PC-3 (cell line): ENCODE measurements at regions not wholly inside any gene's neighbourhood (a gene's known extent, or its start where the extent isn't known, plus 50 kb on each side); places are given as distances from the start of the nearest gene placed in this dataset.

Source experiments
- ATAC-seq: fragments of 200-7000 bp; cut with Tn5 transposase; 2 replicates; pipeline ENCODE4 v1.9.1; 2020; ENCODE audit warnings: mild to moderate bottlenecking, moderate library complexity
- BruUV-seq: library from RNA; stranded (reverse); fragments of 400-500 nt; replicated peaks from 2 replicates; lab custom pipeline; 2021; lab: Mats Ljungman, UMichigan
- CTCF ChIA-PET: fragments of 300-600 bp; sonication (Branson Sonifier 250); formaldehyde crosslinking; loops from one replicate; lab custom pipeline; 2022; ENCODE audit warnings: antibody characterized with exemption; lab: Charles Lee
- POLR2A ChIA-PET: fragments of 300-600 bp; sonication (Branson Sonifier 250); formaldehyde crosslinking; loops from one replicate; lab custom pipeline; 2022; ENCODE audit warnings: antibody characterized with exemption; ENCODE audit not compliant: unreplicated experiment; lab: Charles Lee
- DNase-seq: peaks from one replicate; pipeline ENCODE4 v3.0.0-alpha.2; 2015
- H2AFZ ChIP-seq: fragments of 300-600 bp; sonication (generic); 2 replicates; pipeline ENCODE4 v1.6.0; 2016; ENCODE audit warnings: antibody characterized with exemption, low read length
- H3F3A ChIP-seq: fragments of 300-600 bp; sonication (generic); one replicate; pipeline ENCODE4 v1.6.0; 2017; ENCODE audit warnings: antibody characterized with exemption, low read length, control low read depth, mild to moderate bottlenecking; ENCODE audit not compliant: unreplicated experiment
- H3K27ac ChIP-seq: fragments of 300-600 bp; sonication (generic); 2 replicates; pipeline ENCODE4 v1.5.1; 2016; ENCODE audit warnings: mild to moderate bottlenecking, low read length
- H3K27me3 ChIP-seq: fragments of 300-600 bp; sonication (generic); 2 replicates; pipeline ENCODE4 v1.6.1; 2016; ENCODE audit warnings: low read length, mixed read lengths
- H3K36me3 ChIP-seq: fragments of 300-600 bp; sonication (generic); 2 replicates; pipeline ENCODE4 v1.6.1; 2016; ENCODE audit warnings: low read depth, mixed run types, low read length, mixed read lengths
- H3K4me1 ChIP-seq: fragments of 300-600 bp; sonication (generic); 2 replicates; pipeline ENCODE4 v1.5.1; 2016; ENCODE audit warnings: low read length; ENCODE audit not compliant: insufficient read depth
- H3K4me2 ChIP-seq: fragments of 300-600 bp; sonication (generic); 2 replicates; pipeline ENCODE4 v1.6.0; 2016; ENCODE audit warnings: low read length
- H3K4me3 ChIP-seq: fragments of 300-600 bp; sonication (generic); 2 replicates; pipeline ENCODE4 v1.5.1; 2016; ENCODE audit warnings: mild to moderate bottlenecking, low read length, mixed read lengths
- H3K79me2 ChIP-seq: fragments of 300-600 bp; sonication (generic); 2 replicates; pipeline ENCODE4 v1.6.1; 2017; ENCODE audit warnings: low read length, mixed read lengths
- H3K9ac ChIP-seq: fragments of 300-600 bp; sonication (generic); 2 replicates; pipeline ENCODE4 v1.6.0; 2016; ENCODE audit warnings: mild to moderate bottlenecking, low read length
- H3K9me2 ChIP-seq: fragments of 300-600 bp; sonication (generic); replicated peaks from 2 replicates; pipeline ENCODE4 v1.6.1; 2016; ENCODE audit warnings: mixed run types, low read length, mixed read lengths
- H3K9me3 ChIP-seq: fragments of 300-600 bp; sonication (generic); 2 replicates; pipeline ENCODE4 v1.6.1; 2016; ENCODE audit warnings: low read length, mixed read lengths
- H4K20me1 ChIP-seq: fragments of 300-600 bp; sonication (generic); 2 replicates; pipeline ENCODE4 v1.6.1; 2016; ENCODE audit warnings: low read length, mixed read lengths
- CTCF ChIP-seq: fragments of 300-600 bp; sonication (generic); conservative IDR thresholded peaks from 2 replicates; pipeline ENCODE4 v1.5.1; 2017; ENCODE audit warnings: antibody characterized with exemption, low read depth, mild to moderate bottlenecking, low read length
- EZH2 ChIP-seq: fragments of 300-600 bp; sonication (generic); IDR thresholded peaks from one replicate; pipeline ENCODE4 v1.6.1; 2017; ENCODE audit warnings: antibody characterized with exemption, mild to moderate bottlenecking, low read length; ENCODE audit not compliant: unreplicated experiment
- EZH2phosphoT487 ChIP-seq: fragments of 300-600 bp; sonication (generic); IDR thresholded peaks from 2 replicates; pipeline ENCODE4 v1.6.1; 2018; ENCODE audit warnings: mild to moderate bottlenecking, antibody characterized with exemption, low read length, borderline replicate concordance
- intact Hi-C: fragments of 100-400 bp; cut with micrococcal nuclease; formaldehyde crosslinking; loops from 2 replicates; pipeline ENCODE4 v1.9.0; 2023

GRCh38 chr2:164115806-164116205 is 380.0 kb upstream of the FIGN start:
- Histone ChIP-seq H3K36me3 (no peaks in the 10 kb centered on the region), H3K27ac (no peak overlapping the region), H4K20me1 (no peaks in the 10 kb centered on the region), H3K4me3 (no peak overlapping the region), H3K9ac (no peak overlapping the region), H2AFZ (no peak overlapping the region), H3K79me2 (no peaks in the 10 kb centered on the region), H3K9me2 (no peaks in the 10 kb centered on the region), H3F3A (no peaks in the 10 kb centered on the region), H3K27me3 (peaks cover 23% of the 10 kb centered on the region), H3K9me3 (no peaks in the 10 kb centered on the region), H3K4me2 (no peak overlapping the region), H3K4me1 (no peaks in the 10 kb centered on the region)
- DNase-seq, result no peak
- no TSS peak for BruUV-seq
- intact Hi-C loops, result no loop called here
- ChIA-PET CTCF (no interaction called here), POLR2A (no interaction called here)
- TF ChIP-seq CTCF, result no peak
- no peak for TF ChIP-seq EZH2
- TF ChIP-seq EZH2phosphoT487, result no peak
- no peak for ATAC-seq

- no peaks in the 10 kb centered on the region for H3K36me3 ChIP-seq
- H3F3A ChIP-seq, result no peaks in the 10 kb centered on the region
- no peaks in the 10 kb centered on the region for H3K9me2 ChIP-seq
- H4K20me1 ChIP-seq, result no peaks in the 10 kb centered on the region
- H3K9ac ChIP-seq, result no peak overlapping the region
- no peaks in the 10 kb centered on the region for H3K79me2 ChIP-seq
- peaks cover 30% of the 10 kb centered on the region for H3K27me3 ChIP-seq
- BruUV-seq, result no TSS peak
- ChIA-PET CTCF (no interaction called here), POLR2A (no interaction called here)
- no peak overlapping the region for H3K27ac ChIP-seq
- H3K4me3 ChIP-seq, result no peak overlapping the region
- DNase-seq (no peak), ATAC-seq (no peak)
- no peak overlapping the region for H3K4me2 ChIP-seq
- H2AFZ ChIP-seq, result no peak overlapping the region
- H3K9me3 ChIP-seq, result no peaks in the 10 kb centered on the region
- no peaks in the 10 kb centered on the region for H3K4me1 ChIP-seq
- TF ChIP-seq EZH2 (no peak), CTCF (no peak), EZH2phosphoT487 (no peak)
- intact Hi-C loops, result no loop called here
Measured at GRCh38 chr2:164114937-164115336, 379.1 kb upstream of the FIGN start.

GRCh38 chr2:164112105-164112504 is 376.3 kb upstream of the FIGN start:
- H2AFZ ChIP-seq, result no peak overlapping the region
- no peaks in the 10 kb centered on the region for H3K9me2 ChIP-seq
- H3K27ac ChIP-seq, result no peak overlapping the region
- no peaks in the 10 kb centered on the region for H3K36me3 ChIP-seq
- H3K4me3 ChIP-seq, result no peak overlapping the region
- POLR2A ChIA-PET, result no interaction called here
- no peaks in the 10 kb centered on the region for H3F3A ChIP-seq
- H3K9ac ChIP-seq, result no peak overlapping the region
- no peaks in the 10 kb centered on the region for H4K20me1 ChIP-seq
- intact Hi-C loops, result no loop called here
- no peaks in the 10 kb centered on the region for H3K4me1 ChIP-seq
- H3K27me3 ChIP-seq, result peaks cover 32% of the 10 kb centered on the region
- no peak for ATAC-seq
- H3K9me3 ChIP-seq, result no peaks in the 10 kb centered on the region
- TF ChIP-seq EZH2phosphoT487 (no peak), CTCF (no peak), EZH2 (no peak)
- BruUV-seq, result no TSS peak
- H3K79me2 ChIP-seq, result no peaks in the 10 kb centered on the region
- H3K4me2 ChIP-seq, result no peak overlapping the region
- CTCF ChIA-PET, result no interaction called here
- no peak for DNase-seq
